ENCODE measurements at regions not wholly inside any gene's neighbourhood (a gene's known extent, or its start where the extent isn't known, plus 50 kb on each side); places are given as distances from the start of the nearest gene placed in this dataset.

DNA sequence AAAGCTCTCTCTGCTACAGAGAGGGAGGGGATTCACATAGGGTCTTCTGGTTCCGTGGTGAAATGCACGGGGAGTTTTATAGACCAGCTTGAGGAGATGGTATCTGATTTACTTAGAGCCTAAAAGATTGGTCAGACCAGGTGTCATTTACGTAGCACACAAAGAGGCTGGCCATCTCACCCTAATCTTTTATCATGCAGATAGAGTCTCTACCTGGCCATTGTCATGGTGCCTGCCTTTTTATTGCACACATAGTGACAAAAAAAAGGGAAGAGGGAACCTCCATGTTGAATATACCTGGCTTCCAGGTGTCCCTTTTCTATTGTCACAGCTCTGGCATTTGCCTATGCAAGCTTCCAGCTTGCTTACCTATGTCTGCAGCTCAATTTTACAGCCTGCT lies 1456.1 kb downstream of the GATA3 start:
- CTCF ChIA-PET: no interaction called here
- dilution Hi-C loops (cut with MboI; ENCODE audit: extremely low pct_ligation_motif_present, low sequenced_read_pairs): no loop called here
- no peaks in the 10 kb centered on the region for H3K27me3 ChIP-seq (ENCODE audit: control insufficient read depth in 2 of 2, insufficient read depth in 2 of 2, low read length in 2 of 2)

More for the DNA sequence above, 1456.1 kb downstream of the GATA3 start:
- Histone ChIP-seq H3K36me3 (ENCODE audit: control insufficient read depth in 2 of 2, extremely low read depth in 1 of 2, insufficient read depth in 2 of 2, low read length in 2 of 2) (no peaks in the 10 kb centered on the region), H3K4me1 (ENCODE audit: control insufficient read depth, extremely low read depth, insufficient read depth, low read length) (no peaks in the 10 kb centered on the region), H3K9me1 (replicated peaks; ENCODE audit: control insufficient read depth, extremely low read depth, insufficient read depth, low read length) (no peaks in the 10 kb centered on the region), H3K4me2 (ENCODE audit: insufficient read depth, low read length) (no peak overlapping the region), H3K27ac (ENCODE audit: insufficient read depth, low read depth, low read length) (no peak overlapping the region), H3K79me2 (ENCODE audit: control insufficient read depth, insufficient read depth, low read length) (no peaks in the 10 kb centered on the region), H3K4me3 (replicated peaks in 1 of 3; ENCODE audit: insufficient read depth in 1 of 3, low read depth in 1 of 3, low read length in 3 of 3) (no peak overlapping the region), H3K9me3 (replicated peaks; ENCODE audit: control insufficient read depth, insufficient read depth, low read length) (peaks cover 2% of the 10 kb centered on the region), H3K9ac (replicated peaks; ENCODE audit: extremely low read depth, insufficient read depth, low read length) (no peak overlapping the region), H4K20me1 (replicated peaks; ENCODE audit: control insufficient read depth, extremely low read depth, insufficient read depth, low read length) (no peaks in the 10 kb centered on the region), H2AFZ (ENCODE audit: low read depth, low read length) (no peak overlapping the region)
- POLR2A ChIA-PET: no interaction called here
- no TSS peak for BruUV-seq (replicated peaks)
- FAIRE-seq (no peak), DNase-seq (ENCODE audit: low read depth, low spot score) (no peak)
- intact Hi-C loops (cut with micrococcal nuclease): no loop called here
- TF ChIP-seq JUN (IDR thresholded peaks at IDR 0.05; ENCODE audit: borderline replicate concordance, insufficient read depth, insufficient read length, low read depth): no peak
- TF ChIP-seq MAX (IDR thresholded peaks at IDR 0.05; ENCODE audit: insufficient read depth, insufficient read length): no peak
- TF ChIP-seq POLR2A (IDR thresholded peaks at IDR 0.05; ENCODE audit: low read depth, low read length): no peak
- no peak for TF ChIP-seq MYC (IDR thresholded peaks at IDR 0.05; ENCODE audit: low read depth, low read length)
- TF ChIP-seq POLR2AphosphoS5 (IDR thresholded peaks at IDR 0.05; ENCODE audit: insufficient read depth, low read depth, low read length): no peak
- no peak for TF ChIP-seq GATA2 (IDR thresholded peaks at IDR 0.05; ENCODE audit: insufficient read depth, insufficient read length, low read depth, low read length)
- TF ChIP-seq FOS (IDR thresholded peaks at IDR 0.05; ENCODE audit: borderline replicate concordance, insufficient read depth, low read length): no peak
- TF ChIP-seq, protein P1, sequence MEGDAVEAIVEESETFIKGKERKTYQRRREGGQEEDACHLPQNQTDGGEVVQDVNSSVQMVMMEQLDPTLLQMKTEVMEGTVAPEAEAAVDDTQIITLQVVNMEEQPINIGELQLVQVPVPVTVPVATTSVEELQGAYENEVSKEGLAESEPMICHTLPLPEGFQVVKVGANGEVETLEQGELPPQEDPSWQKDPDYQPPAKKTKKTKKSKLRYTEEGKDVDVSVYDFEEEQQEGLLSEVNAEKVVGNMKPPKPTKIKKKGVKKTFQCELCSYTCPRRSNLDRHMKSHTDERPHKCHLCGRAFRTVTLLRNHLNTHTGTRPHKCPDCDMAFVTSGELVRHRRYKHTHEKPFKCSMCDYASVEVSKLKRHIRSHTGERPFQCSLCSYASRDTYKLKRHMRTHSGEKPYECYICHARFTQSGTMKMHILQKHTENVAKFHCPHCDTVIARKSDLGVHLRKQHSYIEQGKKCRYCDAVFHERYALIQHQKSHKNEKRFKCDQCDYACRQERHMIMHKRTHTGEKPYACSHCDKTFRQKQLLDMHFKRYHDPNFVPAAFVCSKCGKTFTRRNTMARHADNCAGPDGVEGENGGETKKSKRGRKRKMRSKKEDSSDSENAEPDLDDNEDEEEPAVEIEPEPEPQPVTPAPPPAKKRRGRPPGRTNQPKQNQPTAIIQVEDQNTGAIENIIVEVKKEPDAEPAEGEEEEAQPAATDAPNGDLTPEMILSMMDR (IDR thresholded peaks at IDR 0.05; ENCODE audit: extremely low read depth in 1 of 2, insufficient read depth in 1 of 2, low read depth in 1 of 2, low read length in 2 of 2): no peak
- TF ChIP-seq EZH2 (IDR thresholded peaks at IDR 0.05; ENCODE audit: borderline replicate concordance, low read depth, low read length, severe bottlenecking): no peak

Measured in endothelial cell of umbilical vein (primary cell).